Neuronal stem cell (in vitro differentiated cells): ENCODE measurements at regions not wholly inside any gene's neighbourhood (a gene's known extent, or its start where the extent isn't known, plus 50 kb on each side); places are given as distances from the start of the nearest gene placed in this dataset.

Experiments
- DNase-seq: peaks from one replicate; pipeline ENCODE4 v3.0.0-alpha.2; 2013; ENCODE audit warnings: low spot score
- H2AFZ ChIP-seq: one replicate; pipeline ENCODE4 v1.6.1; 2013; ENCODE audit warnings: mild to moderate bottlenecking, low read length, inconsistent platforms
- H2AK5ac ChIP-seq: 2 replicates; pipeline ENCODE4 v1.6.1; 2013; ENCODE audit warnings: low read depth, mild to moderate bottlenecking, inconsistent platforms, low read length, moderate library complexity, mixed read lengths
- H2BK120ac ChIP-seq: 2 replicates; pipeline ENCODE4 v1.6.1; 2013; ENCODE audit warnings: low read depth, mild to moderate bottlenecking, inconsistent platforms, low read length, moderate library complexity, mixed read lengths
- H2BK12ac ChIP-seq: one replicate; pipeline ENCODE4 v1.6.1; 2013; ENCODE audit warnings: low read length, inconsistent platforms
- H2BK15ac ChIP-seq: 2 replicates; pipeline ENCODE4 v1.6.1; 2013; ENCODE audit warnings: mild to moderate bottlenecking, low read length, inconsistent platforms, mixed read lengths
- H2BK5ac ChIP-seq: one replicate; pipeline ENCODE4 v1.6.1; 2013; ENCODE audit warnings: inconsistent platforms, mild to moderate bottlenecking, low read length, moderate library complexity
- H3K14ac ChIP-seq: one replicate; pipeline ENCODE4 v1.6.1; 2013; ENCODE audit warnings: low read length, inconsistent platforms
- H3K18ac ChIP-seq: 2 replicates; pipeline ENCODE4 v1.6.1; 2013; ENCODE audit warnings: low read length, inconsistent platforms
- H3K23ac ChIP-seq: 2 replicates; pipeline ENCODE4 v1.6.1; 2013; ENCODE audit warnings: low read depth, mild to moderate bottlenecking, mixed read lengths, low read length, inconsistent platforms; ENCODE audit not compliant: poor library complexity
- H3K27ac ChIP-seq: replicated peaks from 3 replicates; pipeline ENCODE4 v1.5.1; 2013; ENCODE audit warnings: low read length, inconsistent platforms
- H3K27me3 ChIP-seq, 3 experiments: 2 replicates each; pipeline ENCODE4 v1.6.1; 2013; ENCODE audit warnings: low read length in 3 of 3, mild to moderate bottlenecking in 2 of 3, inconsistent platforms in 1 of 3, low read depth in 1 of 3, mixed read lengths in 1 of 3, moderate library complexity in 1 of 3; ENCODE audit not compliant: control insufficient read depth in 3 of 3, insufficient read depth in 3 of 3
- H3K36me3 ChIP-seq, 2 donors: replicated peaks in 1 of 2; 2 replicates each; pipeline ENCODE4 v1.6.1; 2013; ENCODE audit warnings: low read length in 2 of 2; ENCODE audit not compliant: control insufficient read depth in 2 of 2, insufficient read depth in 2 of 2
- H3K4ac ChIP-seq: 2 replicates; pipeline ENCODE4 v1.6.1; 2013; ENCODE audit warnings: inconsistent platforms, mild to moderate bottlenecking, low read length, moderate library complexity
- H3K4me1 ChIP-seq, 2 donors: 1 replicate in 1 of 2; 2 replicates in 1 of 2; pipeline ENCODE4 v1.6.1; 2013; ENCODE audit warnings: low read length in 2 of 2, low read depth in 1 of 2; ENCODE audit not compliant: control insufficient read depth in 2 of 2, insufficient read depth in 1 of 2
- H3K4me2 ChIP-seq: one replicate; pipeline ENCODE4 v1.6.1; 2013; ENCODE audit warnings: mild to moderate bottlenecking, low read length, inconsistent platforms; ENCODE audit not compliant: insufficient read depth, poor library complexity, severe bottlenecking
- H3K4me3 ChIP-seq, 2 donors: 2 replicates each; pipeline ENCODE4 v1.5.1; 2013; ENCODE audit warnings: low read length in 2 of 2, mild to moderate bottlenecking in 2 of 2, inconsistent platforms in 1 of 2, moderate library complexity in 1 of 2
- H3K79me1 ChIP-seq: one replicate; pipeline ENCODE4 v1.6.1; 2013; ENCODE audit warnings: low read depth, mild to moderate bottlenecking, inconsistent platforms, low read length, moderate library complexity
- H3K9ac ChIP-seq: one replicate; pipeline ENCODE4 v1.6.1; 2013; ENCODE audit warnings: mild to moderate bottlenecking, low read depth, low read length, inconsistent platforms; ENCODE audit not compliant: poor library complexity
- H3K9me3 ChIP-seq, 2 donors: replicated peaks in 1 of 2; 2 replicates each; pipeline versions ENCODE3 to v1.6.1; 2013; ENCODE audit warnings: low read length in 2 of 2, mild to moderate bottlenecking in 2 of 2, inconsistent platforms in 1 of 2, low read depth in 1 of 2, mixed read lengths in 1 of 2, moderate library complexity in 1 of 2; ENCODE audit not compliant: control insufficient read depth in 2 of 2, insufficient read depth in 1 of 2
- H4K8ac ChIP-seq: one replicate; pipeline ENCODE4 v1.6.1; 2013; ENCODE audit warnings: low read depth, mild to moderate bottlenecking, inconsistent platforms, low read length, moderate library complexity
- H4K91ac ChIP-seq: one replicate; pipeline ENCODE4 v1.6.1; 2013; ENCODE audit warnings: low read length, low read depth, mild to moderate bottlenecking, inconsistent platforms; ENCODE audit not compliant: poor library complexity
- WGBS, 2 donors: extraction: QIAGEN DNeasy Blood & Tissue Kit; methylation state at CpG; one replicate each; pipeline ENCODE4 v1.1.7; 2013; ENCODE audit warnings: missing lambda C conversion rate in 2 of 2, mixed read lengths in 1 of 2; ENCODE audit not compliant: insufficient read length in 2 of 2, insufficient replicate concordance in 1 of 2; ENCODE audit errors: extremely low coverage in 2 of 2; 5-methylcytosine and 5-hydroxymethylcytosine counted together

DNA sequence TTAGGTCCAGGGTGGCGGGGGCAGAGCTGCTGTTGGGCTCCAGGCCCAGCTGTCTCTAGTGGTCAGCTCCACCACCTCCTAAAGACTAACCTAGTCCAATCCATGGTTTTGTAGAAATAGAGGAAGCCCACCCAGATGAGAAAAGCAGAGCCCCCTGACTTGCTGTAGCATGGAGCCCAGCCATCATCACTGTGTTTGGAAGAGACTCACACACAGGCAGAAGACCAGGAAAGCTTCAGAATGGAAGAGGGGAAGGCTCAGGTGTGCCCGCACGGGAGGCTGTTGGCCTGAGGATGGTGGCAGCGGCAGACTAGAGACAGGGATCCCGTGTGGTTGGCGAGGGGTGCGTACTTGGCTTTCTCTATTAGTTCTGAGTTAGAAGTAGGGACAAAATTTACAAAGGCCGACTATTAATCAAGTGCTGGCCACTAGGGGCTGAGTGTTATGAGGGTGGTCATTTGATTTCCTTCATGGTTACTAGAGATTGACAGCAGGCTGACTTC is 193.2 kb upstream of the SOX1 start:
- H3K4me1 ChIP-seq = peaks cover 0 to 3% of the 10 kb centered on the region in 2 donors
- no peak overlapping the region for H3K4me3 ChIP-seq
- H3K36me3 ChIP-seq = no peaks in the 10 kb centered on the region
- no peak overlapping the region for H2BK12ac ChIP-seq
- peaks cover 0 to 17% (median 0%) of the 10 kb centered on the region in 3 experiments for H3K27me3 ChIP-seq
- no peak overlapping the region for H4K91ac ChIP-seq
- no peaks in the 10 kb centered on the region for H3K79me1 ChIP-seq
- no peak for DNase-seq
- no peak overlapping the region for H3K9ac ChIP-seq
- no peak overlapping the region for H2BK5ac ChIP-seq
- H3K18ac ChIP-seq = no peak overlapping the region
- H2BK15ac ChIP-seq = no peak overlapping the region
- no peak overlapping the region for H2AFZ ChIP-seq
- no peak overlapping the region for H3K27ac ChIP-seq
- H3K9me3 ChIP-seq = no peaks in the 10 kb centered on the region
- no peak overlapping the region for H3K4ac ChIP-seq
- no peak overlapping the region for H3K23ac ChIP-seq
- H3K14ac ChIP-seq = no peak overlapping the region
- H4K8ac ChIP-seq = no peak overlapping the region
- H2BK120ac ChIP-seq = no peak overlapping the region
- H2AK5ac ChIP-seq = no peak overlapping the region
- H3K4me2 ChIP-seq = no peak overlapping the region
- no CpG with 5 or more reads among the region's 8 CpGs for WGBS, 2 donors

DNA sequence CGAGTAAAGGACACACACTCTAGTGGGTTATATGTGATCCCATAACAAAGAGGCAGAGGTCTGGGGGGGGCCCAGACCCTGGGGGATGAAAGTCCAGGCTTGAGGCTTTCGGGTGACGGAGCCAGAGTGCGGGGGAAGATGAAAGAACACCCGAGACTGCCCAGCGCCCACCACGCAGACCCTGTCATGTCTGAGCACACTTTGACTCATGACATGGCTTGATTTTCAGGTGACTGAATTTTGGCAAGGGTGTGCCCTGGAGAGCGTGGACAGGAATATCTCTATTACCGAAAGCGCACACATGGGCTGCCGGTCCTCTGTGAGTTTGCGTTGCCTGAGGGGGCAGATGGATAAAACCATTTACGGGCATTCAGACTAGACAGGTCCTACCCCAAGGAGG is 192.0 kb upstream of the SOX1 start:
- WGBS, 2 donors = no CpG with 5 or more reads among the region's 13 CpGs
- DNase-seq = no peak

GRCh38 chr13:111875915-111876314 is 191.0 kb upstream of the SOX1 start:
- Histone ChIP-seq H3K4me1 (peaks cover 0 to 7% of the 10 kb centered on the region in 2 donors), H2AK5ac (peak overlapping the region; percentile 92), H3K4ac (no peak overlapping the region), H3K79me1 (no peaks in the 10 kb centered on the region), H3K4me2 (no peak overlapping the region), H2AFZ (no peak overlapping the region), H3K18ac (peak overlapping the region; percentile 67), H2BK12ac (no peak overlapping the region), H3K9ac (no peak overlapping the region), H3K36me3 (no peaks in the 10 kb centered on the region), H3K23ac (peak overlapping the region; percentile 39), H2BK120ac (peak overlapping the region; percentile 67), H2BK5ac (no peak overlapping the region), H4K8ac (no peak overlapping the region), H3K4me3 (no peak overlapping the region), H3K14ac (no peak overlapping the region), H2BK15ac (peak overlapping the region; percentile 46), H3K27me3 (peaks cover 0 to 14% (median 0%) of the 10 kb centered on the region in 3 experiments), H3K27ac (no peak overlapping the region), H4K91ac (peak overlapping the region; percentile 88), H3K9me3 (no peaks in the 10 kb centered on the region)
- DNase-seq = no peak
- no CpG with 5 or more reads among the region's 7 CpGs for WGBS, 2 donors

More for the DNA sequence above, 192.0 kb upstream of the SOX1 start:
- H2BK12ac ChIP-seq = peak overlapping the region; percentile 26
- H3K23ac ChIP-seq = no peak overlapping the region
- no peak overlapping the region for H3K4me2 ChIP-seq
- peak overlapping the region; percentile 11 for H2AK5ac ChIP-seq
- H3K4me3 ChIP-seq = no peak overlapping the region
- no peak overlapping the region for H2BK120ac ChIP-seq
- H3K9me3 ChIP-seq = no peaks in the 10 kb centered on the region
- no peaks in the 10 kb centered on the region for H3K36me3 ChIP-seq
- H3K27me3 ChIP-seq = peaks cover 0 to 14% (median 0%) of the 10 kb centered on the region in 3 experiments
- H3K14ac ChIP-seq = no peak overlapping the region
- no peak overlapping the region for H3K27ac ChIP-seq
- H2AFZ ChIP-seq = no peak overlapping the region
- no peak overlapping the region for H4K8ac ChIP-seq
- no peak overlapping the region for H4K91ac ChIP-seq
- no peak overlapping the region for H3K9ac ChIP-seq
- no peak overlapping the region for H3K4ac ChIP-seq
- peak overlapping the region; percentile 8 for H3K18ac ChIP-seq
- no peak overlapping the region for H2BK5ac ChIP-seq
- H2BK15ac ChIP-seq = no peak overlapping the region
- peaks cover 0 to 3% of the 10 kb centered on the region in 2 donors for H3K4me1 ChIP-seq
- no peaks in the 10 kb centered on the region for H3K79me1 ChIP-seq

DNA sequence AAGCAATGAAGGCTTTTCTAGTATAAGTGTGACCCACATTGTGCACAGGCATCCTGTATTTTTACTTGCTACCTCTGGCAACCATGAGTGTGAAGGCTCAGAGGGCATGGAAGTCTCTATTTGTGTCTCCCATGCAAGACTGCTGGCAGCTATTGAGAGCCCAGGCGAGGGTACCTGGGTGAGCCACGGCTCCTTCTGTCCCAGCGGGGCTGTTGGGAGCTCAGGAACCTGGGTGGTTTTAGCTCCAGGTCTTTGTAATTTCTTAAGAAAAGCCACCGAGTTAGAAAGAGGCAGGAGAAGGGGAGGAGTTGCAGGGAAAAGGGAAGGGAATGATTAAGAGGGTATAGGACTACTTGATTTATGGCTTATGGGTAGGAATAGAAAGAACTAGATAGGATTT is 190.4 kb upstream of the SOX1 start:
- Histone ChIP-seq H3K4ac (no peak overlapping the region), H3K4me1 (peaks cover 0 to 7% of the 10 kb centered on the region in 2 donors), H2BK120ac (no peak overlapping the region), H4K8ac (no peak overlapping the region), H2AFZ (no peak overlapping the region), H3K79me1 (no peaks in the 10 kb centered on the region), H2BK12ac (no peak overlapping the region), H2BK5ac (no peak overlapping the region), H4K91ac (no peak overlapping the region), H3K4me3 (no peak overlapping the region), H3K36me3 (no peaks in the 10 kb centered on the region), H3K9ac (no peak overlapping the region), H3K9me3 (peaks cover 0 to 4% of the 10 kb centered on the region in 2 donors), H3K23ac (no peak overlapping the region), H3K27ac (no peak overlapping the region), H3K4me2 (no peak overlapping the region), H3K14ac (no peak overlapping the region), H2BK15ac (peak overlapping the region; percentile 46), H2AK5ac (no peak overlapping the region), H3K27me3 (peaks cover 0 to 11% (median 0%) of the 10 kb centered on the region in 3 experiments), H3K18ac (no peak overlapping the region)
- WGBS, 2 donors = no CpG with 5 or more reads among the region's 4 CpGs
- DNase-seq = no peak
